H1 (cell line): ENCODE measurements at regions not wholly inside any gene's neighbourhood (a gene's known extent, or its start where the extent isn't known, plus 50 kb on each side); places are given as distances from the start of the nearest gene placed in this dataset.

ENCODE experiments used
- ATF3 ChIP-seq: IDR thresholded peaks from 2 replicates; pipeline ENCODE4 v1.6.1; 2011; ENCODE audit warnings: low read depth, mild to moderate bottlenecking, low read length; ENCODE audit not compliant: insufficient read depth
- EP300 ChIP-seq, 2 experiments: IDR thresholded peaks; 1 replicate in 1 of 2; 2 replicates in 1 of 2; pipeline ENCODE4 v1.6.1; 2011 to 2012; ENCODE audit warnings: low read depth in 2 of 2, low read length in 2 of 2, mild to moderate bottlenecking in 2 of 2, borderline replicate concordance in 1 of 2, inconsistent platforms in 1 of 2, moderate library complexity in 1 of 2
- KDM1A ChIP-seq: fragments of 200-600, 300-600 bp; sonication (generic); IDR thresholded peaks from 2 replicates; pipeline ENCODE4 v1.7.1; 2016; ENCODE audit warnings: mild to moderate bottlenecking, low read length, borderline replicate concordance
- PHF8 ChIP-seq: fragments of 200-600 bp; sonication (generic); conservative IDR thresholded peaks from 2 replicates; pipeline ENCODE4 v1.7.1; 2012; ENCODE audit warnings: low read depth, mild to moderate bottlenecking, inconsistent platforms, low read length, moderate library complexity
- POLR2A ChIP-seq, 2 experiments: IDR thresholded peaks; 1 replicate in 1 of 2; 2 replicates in 1 of 2; pipeline ENCODE4 v1.6.1; 2011; ENCODE audit warnings: low read depth in 2 of 2, low read length in 2 of 2, mild to moderate bottlenecking in 2 of 2; ENCODE audit errors: control extremely low read depth in 1 of 2
- POLR2AphosphoS5 ChIP-seq: IDR thresholded peaks from 2 replicates; pipeline ENCODE4 v1.6.1; 2011; ENCODE audit warnings: low read depth, low read length
- SP2 ChIP-seq: IDR thresholded peaks from 2 replicates; pipeline ENCODE4 v1.6.1; 2012; ENCODE audit warnings: mild to moderate bottlenecking, low read length, inconsistent platforms
- TAF7 ChIP-seq: optimal IDR thresholded peaks from 2 replicates; pipeline ENCODE3; 2011; ENCODE audit warnings: low read depth, mild to moderate bottlenecking, inconsistent platforms, low read length, moderate library complexity, borderline replicate concordance

DNA sequence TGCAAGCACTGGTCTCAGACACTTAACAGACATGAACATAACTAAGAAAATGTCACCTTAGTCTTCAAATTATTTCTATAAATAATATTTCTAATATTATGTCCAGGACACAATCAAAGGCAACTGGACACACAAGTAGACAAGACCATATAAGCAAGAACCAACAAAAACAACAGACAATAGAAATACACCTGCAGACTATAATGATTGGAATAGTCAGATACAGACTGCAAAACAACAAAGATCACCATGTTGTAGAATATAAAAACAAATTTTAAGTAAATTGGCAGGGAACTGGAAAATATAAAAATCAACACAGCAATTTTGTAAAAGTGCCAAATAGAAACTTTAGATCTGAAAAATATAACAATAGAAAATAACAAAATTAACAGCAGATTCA, 220.7 kb downstream of the CLCN4 start:
- TF ChIP-seq ATF3 (no peak), POLR2A (IDR thresholded peaks at IDR 0.05; ENCODE audit: control extremely low read depth in 1 of 2, low read depth in 2 of 2, low read length in 2 of 2) (no peak), EP300 (IDR thresholded peaks at IDR 0.05; ENCODE audit: borderline replicate concordance in 1 of 2, low read depth in 2 of 2, low read length in 2 of 2) (no peak), TAF7 (no peak), KDM1A (no peak), SP2 (no peak), POLR2AphosphoS5 (no peak), PHF8 (no peak)
